ENCODE measurements at regions not wholly inside any gene's neighbourhood (a gene's known extent, or its start where the extent isn't known, plus 50 kb on each side); places are given as distances from the start of the nearest gene placed in this dataset.
A peak's percentile ranks its signal among the peaks of the same experiment; 100 is the strongest.

- WGBS, 2 experiments (ENCODE audit: extremely low coverage in 1 of 2, insufficient coverage in 1 of 2, insufficient read length in 1 of 2, insufficient replicate concordance in 2 of 2, low coverage in 1 of 2, low lambda C conversion rate in 2 of 2, missing lambda C conversion rate in 1 of 2): 81% methylated on average over 7 of the region's 7 CpGs; no CpG with 5 or more reads in 1 of the 2 experiments
- Histone ChIP-seq H3K27me3 (replicated peaks in 1 of 4; ENCODE audit: control insufficient read depth in 3 of 4, extremely low read depth in 1 of 4, insufficient read depth in 3 of 4, low read length in 3 of 4) (no peaks in the 10 kb centered on the region), H4K5ac (ENCODE audit: insufficient read length, low read depth, low read length) (no peak overlapping the region), H3K9me3 (ENCODE audit: insufficient read depth in 2 of 2, low read depth in 1 of 2, low read length in 1 of 2) (no peaks in the 10 kb centered on the region), H3K23ac (ENCODE audit: insufficient read length) (no peak overlapping the region), H3K4ac (replicated peaks; ENCODE audit: insufficient read length, low read depth, low read length) (no peak overlapping the region), H3K79me1 (ENCODE audit: low read depth, low read length) (no peaks in the 10 kb centered on the region), H4K20me1 (replicated peaks in 1 of 2; ENCODE audit: control insufficient read depth in 1 of 2, insufficient read depth in 2 of 2, low read length in 2 of 2) (no peaks in the 10 kb centered on the region), H2AFZ (ENCODE audit: low read length) (peak overlapping the region; percentile 63; the same call in 1 of the 2 replicates), H2BK20ac (ENCODE audit: low read length) (no peak overlapping the region), H2BK12ac (ENCODE audit: low read depth, low read length) (no peak overlapping the region), H3K9ac (replicated peaks in 1 of 4; ENCODE audit: extremely low read depth in 1 of 4, low read depth in 3 of 4, low read length in 3 of 4) (no peak overlapping the region), H2BK15ac (ENCODE audit: low read length) (no peak overlapping the region), H3K27ac (ENCODE audit: low read depth, low read length) (no peak overlapping the region), H3K36me3 (ENCODE audit: control insufficient read depth in 2 of 4, insufficient read depth in 4 of 4, low read length in 3 of 4) (no peaks in the 10 kb centered on the region), H3K14ac (ENCODE audit: insufficient read length) (no peak overlapping the region), H2BK5ac (ENCODE audit: low read depth, low read length) (no peak overlapping the region), H4K8ac (ENCODE audit: extremely low read depth, insufficient read depth, low read length) (no peak overlapping the region), H2AK5ac (ENCODE audit: low read depth, low read length) (0 out of 2 replicates have a peak overlapping the region, but pooled peaks have one; percentile 39), H4K91ac (replicated peaks; ENCODE audit: insufficient read length, low read length) (no peak overlapping the region), H3K79me2 (ENCODE audit: control insufficient read depth in 1 of 2, insufficient read depth in 2 of 2, low read length in 2 of 2) (no peaks in the 10 kb centered on the region), H3K4me2 (ENCODE audit: insufficient read depth in 1 of 2, low read depth in 2 of 2, low read length in 2 of 2) (no peak overlapping the region), H3K23me2 (ENCODE audit: low read depth, low read length) (no peaks in the 10 kb centered on the region), H3K56ac (replicated peaks; ENCODE audit: insufficient read length, low read depth, low read length) (no peak overlapping the region), H3K4me1 (replicated peaks in 1 of 4; ENCODE audit: control insufficient read depth in 3 of 4, insufficient read depth in 4 of 4, low read length in 3 of 4) (peaks cover 0 to 6% (median 1%) of the 10 kb centered on the region in 4 experiments; a peak in 4 of 7 replicates), H3K4me3 (ENCODE audit: extremely low read depth in 1 of 4, insufficient read depth in 2 of 4, low read depth in 3 of 4, low read length in 4 of 4) (no peak overlapping the region), H3K18ac (ENCODE audit: extremely low read depth, low read length) (no peak overlapping the region), H2BK120ac (replicated peaks; ENCODE audit: low read depth, low read length) (no peak overlapping the region)
- DNase-seq (ENCODE audit: low read depth in 1 of 2, low spot score in 2 of 2) (peak in 1 of 2 experiments; percentile 46), FAIRE-seq (no peak)
- CTCF ChIA-PET (ENCODE audit: partially characterized antibody): interaction anchor here (0.8 kb wide), 1 partner anchor 449 kb away, joined by 3 read pairs; no protein-coding TSS in a partner anchor
- POLR2A ChIA-PET (ENCODE audit: partially characterized antibody): no interaction called here
- TF ChIP-seq SIX5 (IDR thresholded peaks at IDR 0.05; ENCODE audit: low read depth, low read length): no peak
- no peak; a peak in 1 of 4 replicates for TF ChIP-seq RAD21 (IDR thresholded peaks at IDR 0.05 in 1 of 2, conservative IDR thresholded peaks at IDR 0.05 in 1 of 2; ENCODE audit: low read depth in 2 of 2, low read length in 2 of 2)
Observed at GRCh38 chr2:72000110-72000509, 147.6 kb downstream of the CYP26B1 start.
